Upper lobe of left lung (tissue), 4 donors: ENCODE measurements at regions not wholly inside any gene's neighbourhood (a gene's known extent, or its start where the extent isn't known, plus 50 kb on each side); places are given as distances from the start of the nearest gene placed in this dataset.
A peak's percentile ranks its signal among the peaks of the same experiment; 100 is the strongest.

Source experiments
- POLR2A ChIP-seq, 4 donors: fragments of 450-650 bp; IDR thresholded peaks; one replicate each; pipeline ENCODE4 v1.5.1; 2016 to 2017; ENCODE audit warnings: antibody characterized with exemption in 4 of 4, mild to moderate bottlenecking in 2 of 4
- TF ChIP-seq, protein P1 (sequence below), 6 experiments: fragments of 450-650 bp in 4 of 6; fragments of 200-600 bp in 2 of 6; sonication (generic) in 2 of 6; IDR thresholded peaks; one replicate each; pipeline ENCODE4 v1.5.1; 2016 to 2019; ENCODE audit warnings: antibody characterized with exemption in 6 of 6

- TF ChIP-seq POLR2A (IDR thresholded peaks at IDR 0.05), result no peak
- TF ChIP-seq, protein P1, sequence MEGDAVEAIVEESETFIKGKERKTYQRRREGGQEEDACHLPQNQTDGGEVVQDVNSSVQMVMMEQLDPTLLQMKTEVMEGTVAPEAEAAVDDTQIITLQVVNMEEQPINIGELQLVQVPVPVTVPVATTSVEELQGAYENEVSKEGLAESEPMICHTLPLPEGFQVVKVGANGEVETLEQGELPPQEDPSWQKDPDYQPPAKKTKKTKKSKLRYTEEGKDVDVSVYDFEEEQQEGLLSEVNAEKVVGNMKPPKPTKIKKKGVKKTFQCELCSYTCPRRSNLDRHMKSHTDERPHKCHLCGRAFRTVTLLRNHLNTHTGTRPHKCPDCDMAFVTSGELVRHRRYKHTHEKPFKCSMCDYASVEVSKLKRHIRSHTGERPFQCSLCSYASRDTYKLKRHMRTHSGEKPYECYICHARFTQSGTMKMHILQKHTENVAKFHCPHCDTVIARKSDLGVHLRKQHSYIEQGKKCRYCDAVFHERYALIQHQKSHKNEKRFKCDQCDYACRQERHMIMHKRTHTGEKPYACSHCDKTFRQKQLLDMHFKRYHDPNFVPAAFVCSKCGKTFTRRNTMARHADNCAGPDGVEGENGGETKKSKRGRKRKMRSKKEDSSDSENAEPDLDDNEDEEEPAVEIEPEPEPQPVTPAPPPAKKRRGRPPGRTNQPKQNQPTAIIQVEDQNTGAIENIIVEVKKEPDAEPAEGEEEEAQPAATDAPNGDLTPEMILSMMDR (IDR thresholded peaks at IDR 0.05), result peak in 1 of 6 experiments; percentile 26
Measured at GRCh38 chr20:43404878-43405277, 52.8 kb upstream of the SRSF6 start.
